ENCODE measurements at regions not wholly inside any gene's neighbourhood (a gene's known extent, or its start where the extent isn't known, plus 50 kb on each side); places are given as distances from the start of the nearest gene placed in this dataset.

- TF ChIP-seq EZH2 (IDR thresholded peaks at IDR 0.05; ENCODE audit: borderline replicate concordance, insufficient read depth, low read length, poor library complexity, severe bottlenecking) (no peak), EP300 (conservative IDR thresholded peaks at IDR 0.05; ENCODE audit: poor library complexity, severe bottlenecking) (no peak), CTCF (IDR thresholded peaks at IDR 0.05; ENCODE audit: poor library complexity, severe bottlenecking) (no peak)
These were observed 109.4 kb upstream of the SPACA1 start for GRCh38 chr6:87938287-87938686.

Measured in neural cell (in vitro differentiated cells).